ENCODE measurements at regions not wholly inside any gene's neighbourhood (a gene's known extent, or its start where the extent isn't known, plus 50 kb on each side); places are given as distances from the start of the nearest gene placed in this dataset.

DNA sequence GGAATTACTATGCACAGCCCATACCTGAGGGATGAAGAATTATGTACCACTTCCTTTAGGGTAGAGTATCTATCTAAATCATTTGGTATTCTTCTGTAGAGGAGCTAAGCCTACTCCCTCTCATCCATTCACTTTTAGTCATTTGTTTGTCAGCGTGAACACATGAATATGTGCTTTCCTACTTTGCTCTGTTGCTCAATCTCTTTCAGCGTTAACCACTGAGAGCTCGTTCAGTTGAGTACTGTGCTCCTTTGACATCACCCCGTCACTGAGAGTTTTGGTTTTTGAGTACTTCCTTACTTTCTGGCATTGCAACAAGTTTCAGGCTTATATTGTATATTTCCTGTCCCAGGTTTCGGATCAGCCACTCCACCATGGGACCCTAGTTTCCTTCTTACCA is 700.6 kb downstream of the NLGN4X start:
- DNase-seq (ENCODE audit: low spot score) = no peak

DNA sequence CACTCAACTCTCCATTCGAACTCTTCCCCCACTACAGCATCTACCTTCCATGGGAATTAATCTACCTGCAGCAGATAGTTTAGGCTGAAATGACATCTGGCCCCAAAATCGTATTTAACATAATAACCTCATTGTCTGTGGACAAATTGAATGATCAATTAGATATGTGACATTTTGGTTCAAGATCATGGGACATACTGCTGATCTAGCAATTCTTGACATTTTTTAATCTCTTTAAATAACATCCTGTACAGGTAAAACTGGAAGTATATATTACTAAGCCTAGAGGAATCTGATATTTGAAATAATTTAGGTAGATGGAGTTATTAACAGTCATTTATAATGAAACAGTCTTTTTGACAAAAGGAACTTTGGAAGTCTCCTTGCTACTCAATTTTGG is 702.5 kb downstream of the NLGN4X start:
- DNase-seq (ENCODE audit: low spot score) = no peak

DNA sequence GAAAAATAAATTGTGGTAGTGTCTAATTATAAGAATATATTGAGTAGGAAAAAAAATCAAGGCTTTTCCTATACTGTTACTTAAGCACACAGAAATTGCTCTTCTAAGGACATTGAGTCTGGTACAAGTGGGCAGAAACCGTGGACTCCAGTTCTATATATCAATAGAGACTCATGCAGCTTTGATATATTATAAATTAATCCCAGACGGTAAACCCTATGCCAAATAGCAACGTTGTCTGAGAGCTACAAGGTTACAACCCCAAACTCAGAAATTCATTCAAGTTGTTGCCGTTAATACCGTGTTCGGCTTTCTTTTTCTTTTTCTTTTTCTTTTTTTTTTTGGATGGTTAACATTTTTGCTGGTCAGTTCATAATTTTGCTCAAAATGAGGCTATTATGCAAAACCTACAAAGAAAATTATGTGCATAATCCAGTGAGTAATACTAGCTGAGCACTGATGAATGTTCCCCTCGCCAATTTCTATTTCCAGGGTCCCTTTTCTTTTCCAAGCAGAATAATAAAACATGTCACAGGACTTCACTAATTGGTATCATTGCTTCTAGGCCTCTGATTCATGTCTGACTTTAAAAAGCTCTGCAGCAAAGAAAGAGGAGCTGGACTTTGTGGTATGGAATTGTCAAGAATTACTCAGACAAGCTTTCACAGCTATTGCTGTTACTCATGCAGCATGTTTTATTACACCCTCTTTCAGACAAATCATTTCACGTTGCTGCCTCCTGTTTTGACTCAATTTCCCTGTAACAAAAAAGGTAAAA is 737.7 kb downstream of the NLGN4X start:
- DNase-seq (ENCODE audit: low spot score) = peak; percentile 27

DNA sequence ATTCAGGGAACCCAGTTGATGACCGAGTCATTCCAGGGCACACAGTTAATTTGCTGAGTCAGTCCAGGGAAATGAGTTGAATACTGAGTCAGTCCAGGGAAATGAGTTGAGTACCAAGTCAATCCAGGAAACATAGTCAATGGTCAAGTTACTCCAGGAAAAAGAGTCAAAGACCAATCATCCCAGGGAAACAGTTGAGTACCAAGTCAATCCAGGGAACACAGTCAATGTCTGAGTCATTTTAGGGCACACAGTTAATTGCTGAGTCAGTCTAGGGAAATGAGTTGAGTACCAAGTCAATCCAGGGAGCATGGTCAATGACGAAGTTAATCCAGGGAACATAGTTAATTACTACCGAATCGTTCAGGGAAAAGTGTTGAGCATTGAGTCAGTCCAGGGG is 754.4 kb downstream of the NLGN4X start:
- DNase-seq (ENCODE audit: low spot score) = peak; percentile 76

DNA sequence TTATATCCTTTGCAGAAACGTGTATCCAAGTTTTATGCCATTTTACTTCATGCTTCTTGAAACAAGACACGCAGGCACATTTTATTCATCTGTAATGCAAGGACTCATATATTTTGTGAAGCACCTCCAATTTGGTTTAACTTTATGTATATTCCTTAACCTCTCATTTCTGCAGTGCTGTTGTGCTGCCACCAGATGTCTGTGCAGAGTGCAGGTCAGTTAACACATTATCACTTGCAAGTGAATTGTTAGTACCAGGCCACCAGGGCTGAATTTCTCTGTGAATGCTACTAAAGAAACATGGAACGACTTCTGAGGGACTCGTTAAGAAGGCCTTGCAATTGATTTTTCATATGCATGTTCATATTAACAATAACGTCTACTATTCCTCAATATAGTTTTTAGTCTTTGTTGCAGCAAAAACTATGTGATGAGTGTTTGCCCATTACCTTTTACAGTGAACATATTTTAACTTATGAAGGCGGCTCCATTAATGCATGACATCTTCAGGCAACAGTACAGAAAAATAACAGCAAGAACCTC is 770.3 kb downstream of the NLGN4X start:
- DNase-seq (ENCODE audit: low spot score) = peak; percentile 69

DNA sequence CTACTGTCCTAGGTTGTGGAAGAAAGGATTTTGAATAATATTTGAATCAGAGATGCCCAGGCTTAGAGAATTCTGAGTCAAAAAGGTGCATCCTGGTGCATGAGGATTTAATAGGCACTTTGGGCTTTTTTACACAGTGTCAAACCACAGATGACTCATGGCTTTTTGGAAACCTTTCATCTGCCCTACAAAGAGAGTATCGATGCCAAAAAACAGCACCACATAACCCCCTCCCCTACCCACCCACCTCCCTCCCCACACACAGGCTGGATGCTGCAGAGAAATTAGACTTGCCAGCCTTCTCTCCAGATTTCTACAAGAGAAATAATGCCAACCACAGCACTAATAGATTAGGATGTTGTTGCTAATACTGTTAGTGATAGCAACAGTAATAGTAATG is 779.3 kb downstream of the NLGN4X start:
- DNase-seq (ENCODE audit: low spot score) = no peak

DNA sequence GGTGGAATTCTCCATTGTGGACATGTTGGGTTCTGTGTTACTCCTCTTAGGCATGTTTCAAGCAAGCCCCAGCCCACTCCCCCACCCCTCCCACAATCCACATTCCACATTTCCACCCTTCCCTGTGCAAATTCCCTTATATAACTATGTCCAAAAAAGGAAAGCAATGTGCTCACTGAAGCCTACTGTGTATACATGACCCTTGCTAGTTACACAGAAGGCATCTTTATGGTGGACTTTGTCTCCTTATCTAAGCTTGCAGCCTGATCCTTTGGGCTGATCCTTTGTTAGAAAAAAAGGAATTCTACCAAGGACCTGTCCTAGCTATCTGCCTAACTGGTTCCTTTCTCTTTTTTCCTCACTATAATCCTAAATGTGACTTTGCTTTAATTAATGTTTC is 796.8 kb downstream of the NLGN4X start:
- DNase-seq (ENCODE audit: low spot score) = no peak

DNA sequence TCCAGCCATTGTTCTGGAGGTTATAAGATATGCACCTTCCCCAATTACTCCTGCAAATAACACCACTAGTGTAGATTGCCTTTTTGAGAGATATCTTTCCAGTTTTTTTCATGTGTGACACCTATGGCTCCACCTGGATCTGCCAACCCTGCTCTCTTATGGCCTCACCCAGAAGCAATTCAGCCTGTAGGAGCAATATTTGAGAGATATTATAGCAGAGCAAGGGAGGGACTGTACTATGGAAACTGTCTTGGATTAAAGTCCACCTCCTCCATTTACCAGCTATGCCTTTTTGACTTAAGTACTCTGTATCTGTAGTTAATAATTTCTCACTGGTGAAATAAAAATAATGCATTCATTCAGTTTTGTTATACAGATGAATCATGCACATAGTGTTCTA is 803.5 kb downstream of the NLGN4X start:
- DNase-seq (ENCODE audit: low spot score) = no peak

DNA sequence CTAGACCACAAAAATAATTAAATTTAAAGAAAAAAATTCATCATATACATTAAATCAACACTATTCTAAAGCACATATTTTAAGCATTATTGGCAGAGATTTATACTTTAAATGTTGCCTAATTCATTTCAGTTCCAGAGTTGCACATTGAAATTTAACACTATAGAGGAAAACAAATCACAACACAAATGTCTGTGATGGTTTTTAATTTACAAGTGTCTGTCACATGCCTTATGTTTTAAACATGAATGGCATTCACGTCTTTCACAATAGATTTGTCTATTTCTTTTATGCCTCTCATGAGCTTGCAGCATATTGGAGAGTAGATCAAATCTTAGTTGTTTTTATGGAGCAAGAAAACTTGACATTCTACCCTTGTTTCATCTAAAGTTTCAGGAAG is 811.3 kb downstream of the NLGN4X start:
- no peak for DNase-seq (ENCODE audit: low spot score)

DNA sequence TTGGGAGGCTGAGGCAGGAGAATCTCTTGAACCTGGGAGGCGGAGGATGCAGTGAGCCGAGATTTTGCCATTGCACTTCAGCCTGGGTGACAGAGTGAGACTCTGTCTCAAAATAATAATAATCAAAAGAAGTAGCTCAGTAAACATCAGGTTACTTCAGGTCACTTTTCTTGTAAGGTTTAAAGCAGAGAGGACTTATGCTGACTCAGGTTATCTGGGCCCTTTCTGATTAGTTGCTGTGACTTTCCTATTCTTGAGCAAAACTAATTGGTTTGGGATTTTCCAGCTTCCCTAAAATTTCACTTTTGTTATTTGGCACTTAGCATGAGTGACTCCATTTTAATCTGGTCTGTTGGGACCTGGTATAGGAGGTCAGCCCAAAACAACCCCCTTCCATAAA is 812.9 kb downstream of the NLGN4X start:
- no peak for DNase-seq (ENCODE audit: low spot score)

DNA sequence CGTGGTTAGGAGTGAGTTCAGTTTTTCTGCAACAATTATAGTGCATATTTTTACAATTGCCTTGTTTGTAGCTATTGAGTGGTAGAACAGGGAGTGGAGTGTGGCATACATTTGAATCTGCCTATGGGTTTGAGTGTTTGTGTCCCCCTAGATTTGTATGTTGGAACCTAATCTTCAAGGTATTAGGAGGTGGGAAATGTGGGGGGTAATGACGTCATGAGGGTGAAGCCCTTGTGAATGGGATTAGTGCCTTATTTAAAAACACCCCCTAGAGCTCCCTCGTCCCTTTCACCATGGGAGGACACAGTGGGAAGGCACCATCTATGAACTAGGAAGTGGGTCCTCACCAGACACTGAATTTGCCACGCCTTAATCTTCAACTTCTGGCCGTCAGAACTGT is 819.6 kb downstream of the NLGN4X start:
- DNase-seq (ENCODE audit: low spot score) = no peak

DNA sequence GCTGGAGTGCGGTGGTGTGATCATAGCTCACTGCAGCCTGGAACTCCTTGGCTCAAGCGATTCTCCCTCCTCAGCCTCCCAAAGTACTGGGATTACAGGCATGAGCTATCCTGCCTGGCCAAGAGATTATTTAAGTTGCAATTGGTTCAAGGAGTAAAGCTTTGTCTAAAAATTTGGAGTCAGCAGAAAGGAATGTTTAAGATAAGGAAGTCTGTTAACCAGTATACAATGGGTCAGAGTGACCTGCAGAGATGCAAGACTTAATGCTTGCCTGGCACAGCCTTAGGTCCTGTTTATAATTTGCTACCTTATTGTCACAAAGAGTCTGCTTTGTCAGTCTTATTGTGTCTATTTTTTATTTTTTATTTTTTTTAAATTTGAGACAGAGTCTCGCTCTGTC is 826.2 kb downstream of the NLGN4X start:
- DNase-seq (ENCODE audit: low spot score) = no peak

DNA sequence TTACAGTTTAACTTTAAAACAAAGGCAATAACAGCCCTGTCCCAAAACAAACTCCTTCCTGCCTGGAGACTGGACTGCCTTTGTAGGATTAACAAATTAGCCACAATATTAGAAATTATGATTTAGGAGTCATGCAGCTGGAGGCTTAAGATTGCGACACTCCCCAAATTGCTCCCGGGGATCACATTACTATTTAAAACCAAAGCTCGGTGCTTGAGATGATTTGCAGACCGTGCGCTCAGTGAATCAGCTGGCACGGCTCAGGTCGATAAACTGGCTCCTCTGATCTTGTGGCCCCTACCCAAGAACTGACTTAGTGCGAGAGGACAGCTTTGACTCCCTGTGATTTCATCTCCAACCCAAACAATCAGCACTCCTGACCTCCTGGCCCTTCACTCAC is 829.3 kb downstream of the NLGN4X start:
- no peak for DNase-seq (ENCODE audit: low spot score)

DNA sequence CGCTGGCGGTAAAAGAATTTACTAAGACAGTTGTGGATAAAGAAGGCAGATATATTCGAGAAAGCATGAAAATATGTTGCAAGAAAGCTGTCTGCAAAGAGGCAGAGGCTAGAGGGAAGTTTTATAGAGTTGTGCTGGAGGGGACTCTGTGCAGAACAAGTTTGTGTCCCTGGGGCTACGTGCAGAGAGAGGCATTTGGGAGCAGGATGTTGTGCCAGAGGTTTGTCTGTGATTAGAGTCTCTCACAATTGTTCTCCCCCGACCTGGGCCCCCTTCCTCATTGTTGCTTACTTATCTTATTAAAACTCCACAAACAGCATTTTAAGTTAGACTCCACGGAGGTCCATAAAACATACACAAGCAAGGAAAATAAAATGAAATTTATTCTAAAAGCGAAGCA is 831.3 kb downstream of the NLGN4X start:
- DNase-seq (ENCODE audit: low spot score) = no peak

DNA sequence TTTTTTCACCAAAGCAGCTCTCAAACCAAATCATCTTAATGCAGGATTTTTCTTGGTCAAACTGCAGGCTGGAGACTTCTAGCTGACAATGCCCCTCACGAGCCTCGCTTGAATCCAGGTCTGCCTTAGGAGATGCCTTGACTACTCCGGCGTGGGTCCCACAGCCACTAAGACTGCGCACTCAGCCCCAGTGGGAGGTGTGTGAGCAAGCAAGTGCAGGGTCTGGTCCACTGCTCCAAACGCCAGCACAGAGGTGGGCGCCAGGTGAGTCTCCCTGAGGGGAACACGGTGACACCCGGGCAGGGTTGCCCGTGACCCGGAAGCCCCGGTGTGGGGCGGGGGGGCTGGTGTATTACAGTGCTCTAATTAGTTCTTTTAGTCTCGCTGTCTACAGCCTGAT is 838.3 kb downstream of the NLGN4X start:
- DNase-seq (ENCODE audit: low spot score) = no peak

DNA sequence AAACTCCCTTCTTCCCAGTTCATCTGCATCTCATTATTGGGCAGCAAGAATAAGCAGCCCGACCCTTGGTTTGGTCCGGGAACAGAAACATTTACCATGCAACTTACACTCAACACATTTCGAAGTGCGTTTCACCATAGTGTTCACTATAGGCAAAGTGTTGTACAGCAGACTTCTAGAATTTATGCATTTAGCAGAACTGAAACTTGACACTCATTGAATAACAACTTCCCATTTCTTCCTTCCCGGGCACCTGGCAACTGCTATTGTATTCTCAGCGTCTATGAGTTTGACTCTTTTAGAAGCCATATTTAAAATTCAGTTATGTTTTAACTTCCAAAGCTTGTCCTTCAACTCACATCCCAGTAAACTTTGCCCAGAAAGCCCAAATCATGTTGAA is 840.6 kb downstream of the NLGN4X start:
- no peak for DNase-seq (ENCODE audit: low spot score)

DNA sequence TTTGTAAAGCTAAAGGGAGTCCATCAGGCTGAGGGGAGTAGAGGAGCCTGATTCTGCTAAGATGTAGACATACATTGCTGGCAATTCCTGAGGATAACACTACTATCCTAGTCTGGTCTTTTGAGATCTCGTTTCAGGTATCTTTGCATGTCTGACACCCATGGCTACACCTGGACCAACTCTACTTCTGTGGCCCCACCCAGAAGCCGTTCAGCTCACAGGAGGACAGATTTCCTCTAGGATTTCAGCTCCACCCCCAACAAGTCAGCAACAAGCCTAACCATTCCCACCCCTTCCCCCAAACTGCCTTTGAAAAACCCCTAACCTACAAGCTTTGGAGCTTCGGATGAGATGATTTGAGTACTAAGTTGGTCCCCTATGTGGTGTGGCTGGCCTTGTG is 848.2 kb downstream of the NLGN4X start:
- no peak for DNase-seq (ENCODE audit: low spot score)

DNA sequence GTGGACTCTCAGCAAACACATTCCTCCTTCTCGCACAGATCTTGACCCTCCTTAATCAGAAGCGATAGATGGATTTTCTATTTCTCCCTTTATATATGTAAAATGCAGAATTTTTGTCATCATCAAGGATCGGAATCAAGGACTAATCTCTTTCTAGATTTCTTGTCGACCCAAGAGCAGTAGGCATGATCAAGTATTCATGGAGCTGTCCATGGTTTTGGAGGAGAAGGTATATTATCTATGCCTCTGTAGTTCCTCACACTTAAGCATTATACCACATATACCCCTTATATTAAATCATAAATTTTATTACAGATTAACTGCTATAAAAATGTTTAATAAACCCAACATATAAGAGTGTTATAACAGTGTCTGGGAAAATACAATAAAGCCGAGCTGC is 886.8 kb downstream of the NLGN4X start:
- no peak for DNase-seq (ENCODE audit: low spot score)

DNA sequence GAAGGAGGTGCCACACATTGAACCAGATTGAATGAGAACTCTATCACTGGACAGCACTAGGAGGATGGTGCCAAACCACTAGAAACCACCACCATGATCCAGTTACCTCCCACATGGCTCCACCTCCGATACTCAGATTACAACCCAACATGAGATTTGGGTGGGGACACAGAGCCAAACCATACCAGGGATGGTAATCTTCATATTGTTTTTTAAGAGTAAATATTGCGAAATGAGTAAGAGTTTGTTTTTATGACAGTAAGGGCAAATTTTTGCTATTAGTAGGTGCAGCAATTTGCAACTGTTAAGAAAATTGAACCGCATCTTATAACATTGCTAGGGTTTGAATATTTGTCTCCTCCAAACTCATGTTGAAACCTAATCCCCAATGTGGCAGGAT is 891.5 kb downstream of the NLGN4X start:
- DNase-seq (ENCODE audit: low spot score) = no peak

DNA sequence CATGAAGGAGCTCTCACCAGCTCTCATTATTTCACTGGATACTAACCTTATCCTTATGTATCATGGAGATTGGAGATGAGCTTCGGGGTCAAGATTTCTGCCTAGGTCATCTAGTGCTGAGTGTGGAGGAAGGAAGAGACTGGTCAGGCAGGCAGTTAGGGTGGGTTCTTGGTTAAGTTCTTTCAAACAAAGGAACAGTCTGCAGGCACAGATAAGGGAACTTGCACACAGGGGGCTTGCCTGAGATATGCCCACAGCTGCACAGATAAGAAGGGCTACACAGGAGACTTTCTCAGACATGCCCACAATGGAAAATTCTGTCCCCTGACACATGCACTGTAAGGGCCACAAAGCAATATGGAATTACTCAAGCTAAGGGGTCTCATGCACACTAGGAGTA is 904.1 kb downstream of the NLGN4X start:
- no peak for DNase-seq (ENCODE audit: low spot score)

DNA sequence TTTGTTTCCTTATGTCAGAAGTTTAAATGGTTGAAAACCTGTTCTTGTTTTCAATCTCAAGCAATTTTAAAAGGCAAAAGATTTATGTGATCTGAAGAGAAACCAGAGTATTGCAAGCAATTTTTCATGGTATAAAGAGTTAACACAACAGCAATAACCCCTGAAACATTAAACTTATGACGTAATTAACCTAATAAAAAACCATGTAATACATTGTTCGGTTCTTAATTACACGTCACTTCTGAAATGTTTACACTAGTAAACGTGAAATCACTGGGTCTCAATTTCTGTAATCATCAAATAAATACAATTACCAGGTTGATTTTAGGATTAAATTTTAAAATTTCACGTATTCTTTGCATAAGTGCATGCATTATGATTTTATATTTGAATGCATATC is 914.5 kb downstream of the NLGN4X start:
- DNase-seq (ENCODE audit: low spot score) = no peak

DNA sequence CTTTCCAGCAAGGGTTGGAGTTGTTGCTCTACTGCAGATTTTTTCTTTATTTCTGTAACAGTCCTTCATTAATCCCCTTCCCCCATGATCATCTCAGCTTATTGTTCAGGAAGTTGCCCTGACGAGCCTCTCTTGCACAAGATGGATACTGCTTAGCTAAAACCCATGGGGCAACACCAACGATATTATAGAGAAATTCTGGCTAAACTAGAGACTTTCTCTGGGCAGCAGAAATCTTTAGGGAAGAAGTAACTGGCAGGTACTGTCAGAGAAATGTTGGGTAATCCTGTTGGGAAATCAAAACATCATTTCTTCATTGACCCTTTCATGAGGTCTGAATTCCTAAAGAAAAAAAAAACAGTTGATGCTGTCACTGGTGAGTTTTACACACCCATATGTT is 921.3 kb downstream of the NLGN4X start:
- DNase-seq (ENCODE audit: low spot score) = no peak

DNA sequence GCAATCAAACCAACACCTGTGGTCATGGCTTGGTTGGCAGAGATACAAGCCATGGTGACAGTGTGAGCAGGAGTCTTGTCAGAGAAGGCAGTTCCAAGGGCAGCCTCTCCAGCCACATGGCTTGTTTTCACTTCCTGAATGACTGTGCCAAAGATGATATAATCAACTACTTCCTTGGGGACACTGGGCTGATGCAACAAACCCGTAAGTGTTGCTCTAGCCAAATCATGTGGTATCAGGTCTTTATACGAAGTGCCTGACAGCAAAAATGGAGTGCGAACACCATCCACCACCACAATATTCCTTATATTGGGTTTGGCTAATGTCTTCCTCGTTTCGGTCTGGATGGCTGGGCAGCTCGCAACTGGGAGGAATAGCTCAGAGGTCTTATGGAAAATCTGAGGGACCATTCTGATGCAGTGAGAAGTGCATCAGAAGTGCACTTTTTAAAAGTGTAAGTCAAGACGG is 922.0 kb downstream of the NLGN4X start:
- DNase-seq (ENCODE audit: low spot score) = peak; percentile 63

DNA sequence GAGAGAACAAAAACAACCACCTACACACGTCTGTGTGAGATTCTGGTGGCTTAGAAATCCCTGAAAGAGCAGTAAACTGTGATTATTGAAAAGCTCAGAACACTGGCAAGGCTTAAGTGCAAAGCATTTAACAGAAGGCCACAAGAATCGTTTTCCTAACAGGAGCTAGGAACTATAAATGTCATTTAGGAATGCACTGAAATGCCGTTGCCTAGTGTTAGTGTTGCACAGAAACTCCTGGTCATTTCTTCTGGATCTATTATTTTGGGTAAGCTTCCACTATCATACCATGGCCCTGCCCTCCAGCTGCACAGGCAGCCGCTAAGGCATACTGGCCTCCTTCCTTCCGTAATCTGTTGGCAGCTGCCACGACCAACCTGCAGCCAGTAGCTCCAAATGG is 923.2 kb downstream of the NLGN4X start:
- no peak for DNase-seq (ENCODE audit: low spot score)
